KMS-11 (cell line): ENCODE measurements at regions not wholly inside any gene's neighbourhood (a gene's known extent, or its start where the extent isn't known, plus 50 kb on each side); places are given as distances from the start of the nearest gene placed in this dataset.

ENCODE experiments used
- H2AFZ ChIP-seq: fragments of 200-600 bp; sonication (generic); 2 replicates; pipeline ENCODE4 v1.6.1; 2016; ENCODE audit warnings: antibody characterized with exemption, mixed run types, low read depth
- H3K27ac ChIP-seq: fragments of 200-600 bp; sonication (generic); 2 replicates; pipeline ENCODE4 v1.6.1; 2016; ENCODE audit warnings: mild to moderate bottlenecking, mixed run types
- H3K27me3 ChIP-seq: fragments of 200-600 bp; sonication (generic); 2 replicates; pipeline ENCODE4 v1.6.1; 2017; ENCODE audit warnings: mild to moderate bottlenecking, low read depth, mixed run types, moderate library complexity; ENCODE audit not compliant: insufficient read depth
- H3K36me3 ChIP-seq: fragments of 200-600 bp; sonication (generic); 2 replicates; pipeline ENCODE4 v1.6.1; 2017; ENCODE audit warnings: mild to moderate bottlenecking, mixed run types; ENCODE audit not compliant: insufficient read depth
- H3K4me1 ChIP-seq: fragments of 200-600 bp; sonication (generic); 2 replicates; pipeline ENCODE4 v1.6.1; 2016; ENCODE audit warnings: mild to moderate bottlenecking, low read depth, mixed run types; ENCODE audit not compliant: poor library complexity, severe bottlenecking
- H3K4me2 ChIP-seq: fragments of 200-600 bp; sonication (generic); 2 replicates; pipeline ENCODE4 v1.7.0; 2016; ENCODE audit warnings: mild to moderate bottlenecking, mixed run types
- H3K4me3 ChIP-seq: fragments of 200-600 bp; sonication (generic); IDR thresholded peaks from 2 replicates; pipeline ENCODE4 v1.6.1; 2017; ENCODE audit warnings: low read depth, low read length, mixed read lengths; ENCODE audit not compliant: insufficient read depth
- H3K79me2 ChIP-seq: fragments of 200-600 bp; sonication (generic); 2 replicates; pipeline ENCODE4 v1.6.1; 2016; ENCODE audit warnings: low read depth, mixed run types; ENCODE audit not compliant: insufficient read depth
- H3K9ac ChIP-seq: fragments of 200-600 bp; sonication (generic); 2 replicates; pipeline ENCODE4 v1.6.1; 2016; ENCODE audit warnings: mild to moderate bottlenecking, mixed run types
- H4K20me1 ChIP-seq: fragments of 200-600 bp; sonication (generic); 2 replicates; pipeline ENCODE4 v1.6.1; 2016; ENCODE audit warnings: mild to moderate bottlenecking, mixed run types; ENCODE audit not compliant: insufficient read depth
- TF ChIP-seq, protein P1 (sequence below): fragments of 200-600 bp; sonication (generic); conservative IDR thresholded peaks from 2 replicates; pipeline ENCODE4 v1.6.1; 2017; ENCODE audit warnings: low read depth, mild to moderate bottlenecking, antibody characterized with exemption, low read length, moderate library complexity, mixed read lengths

DNA sequence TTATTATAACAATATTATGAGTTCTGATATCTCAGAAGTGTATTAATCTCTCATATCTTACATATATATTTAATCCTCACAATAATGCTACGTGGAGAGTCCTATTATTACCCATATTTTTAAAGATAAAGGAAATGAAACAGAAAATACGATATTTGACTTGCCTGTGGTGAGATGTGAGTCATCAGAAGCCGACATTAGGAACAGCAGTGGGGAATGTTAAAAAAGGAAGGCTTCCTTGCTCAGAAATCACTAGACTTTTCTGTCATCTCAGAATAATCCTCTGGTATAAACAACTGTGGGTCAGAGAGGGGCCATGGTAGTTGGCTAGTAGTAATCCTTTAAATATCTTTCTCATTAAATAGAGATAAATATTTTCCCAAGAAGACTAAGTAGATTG is 402.3 kb upstream of the PCDH15 start:
- no peaks in the 10 kb centered on the region for H3K36me3 ChIP-seq
- H4K20me1 ChIP-seq: no peaks in the 10 kb centered on the region
- TF ChIP-seq, protein P1, sequence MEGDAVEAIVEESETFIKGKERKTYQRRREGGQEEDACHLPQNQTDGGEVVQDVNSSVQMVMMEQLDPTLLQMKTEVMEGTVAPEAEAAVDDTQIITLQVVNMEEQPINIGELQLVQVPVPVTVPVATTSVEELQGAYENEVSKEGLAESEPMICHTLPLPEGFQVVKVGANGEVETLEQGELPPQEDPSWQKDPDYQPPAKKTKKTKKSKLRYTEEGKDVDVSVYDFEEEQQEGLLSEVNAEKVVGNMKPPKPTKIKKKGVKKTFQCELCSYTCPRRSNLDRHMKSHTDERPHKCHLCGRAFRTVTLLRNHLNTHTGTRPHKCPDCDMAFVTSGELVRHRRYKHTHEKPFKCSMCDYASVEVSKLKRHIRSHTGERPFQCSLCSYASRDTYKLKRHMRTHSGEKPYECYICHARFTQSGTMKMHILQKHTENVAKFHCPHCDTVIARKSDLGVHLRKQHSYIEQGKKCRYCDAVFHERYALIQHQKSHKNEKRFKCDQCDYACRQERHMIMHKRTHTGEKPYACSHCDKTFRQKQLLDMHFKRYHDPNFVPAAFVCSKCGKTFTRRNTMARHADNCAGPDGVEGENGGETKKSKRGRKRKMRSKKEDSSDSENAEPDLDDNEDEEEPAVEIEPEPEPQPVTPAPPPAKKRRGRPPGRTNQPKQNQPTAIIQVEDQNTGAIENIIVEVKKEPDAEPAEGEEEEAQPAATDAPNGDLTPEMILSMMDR: no peak
- H3K4me1 ChIP-seq: peaks cover 21% of the 10 kb centered on the region
- H2AFZ ChIP-seq: no peak overlapping the region
- no peak overlapping the region for H3K4me2 ChIP-seq
- no peak overlapping the region for H3K27ac ChIP-seq
- no peaks in the 10 kb centered on the region for H3K79me2 ChIP-seq
- H3K9ac ChIP-seq: no peak overlapping the region
- no peaks in the 10 kb centered on the region for H3K27me3 ChIP-seq
- H3K4me3 ChIP-seq: no peak overlapping the region

DNA sequence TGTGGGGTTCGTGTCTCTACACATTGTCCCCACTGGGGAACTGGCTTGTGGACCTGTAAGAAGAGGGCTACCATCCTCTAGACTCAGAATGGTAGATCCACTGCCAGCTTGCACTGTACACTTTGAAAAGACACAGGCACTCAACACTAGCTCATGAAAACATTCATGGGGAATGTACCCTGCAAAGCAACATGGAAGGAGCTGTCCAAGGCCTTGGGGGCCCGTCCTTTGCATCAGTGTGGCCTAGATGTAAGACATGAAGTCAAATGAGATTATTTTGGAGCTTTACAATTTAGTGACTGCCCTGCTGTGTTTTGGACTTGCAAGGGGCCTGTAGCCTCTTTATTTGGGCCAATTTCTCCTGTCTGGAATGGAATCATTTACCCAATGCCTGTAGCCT is 399.0 kb upstream of the PCDH15 start:
- H3K9ac ChIP-seq: no peak overlapping the region
- TF ChIP-seq, protein P1: no peak
- H3K4me1 ChIP-seq: peaks cover 9% of the 10 kb centered on the region
- H3K4me3 ChIP-seq: no peak overlapping the region
- H3K36me3 ChIP-seq: no peaks in the 10 kb centered on the region
- H4K20me1 ChIP-seq: no peaks in the 10 kb centered on the region
- H3K27ac ChIP-seq: no peak overlapping the region
- no peaks in the 10 kb centered on the region for H3K79me2 ChIP-seq
- H2AFZ ChIP-seq: no peak overlapping the region
- H3K4me2 ChIP-seq: no peak overlapping the region
- no peaks in the 10 kb centered on the region for H3K27me3 ChIP-seq

DNA sequence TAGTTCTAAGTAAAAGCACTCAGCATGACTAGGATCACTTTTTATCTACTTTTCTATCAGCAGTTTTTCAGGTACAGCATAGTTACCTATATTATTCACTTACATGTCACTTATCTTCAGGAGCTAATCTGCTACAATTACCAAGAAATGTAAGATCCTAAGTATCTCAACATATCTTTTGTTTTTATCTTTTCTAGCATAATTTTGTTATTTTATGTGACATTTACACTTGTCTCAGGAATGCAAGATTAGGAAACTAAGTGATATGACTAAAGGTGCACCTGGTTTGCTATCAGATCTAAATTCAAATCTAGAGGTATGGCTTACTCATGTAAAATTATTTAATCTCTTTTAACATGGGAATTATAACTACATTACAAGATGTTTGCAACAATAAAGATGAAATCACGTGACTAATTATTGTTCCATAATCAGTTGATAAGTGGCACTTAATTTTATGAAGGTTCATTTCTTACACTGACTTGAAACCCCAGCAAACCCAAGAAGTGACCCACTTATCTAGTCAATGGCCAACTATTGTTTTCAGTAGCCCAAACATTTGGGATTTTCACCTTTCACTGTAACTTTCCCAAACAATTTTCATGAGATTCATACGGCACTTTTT is 390.3 kb upstream of the PCDH15 start:
- Histone ChIP-seq H2AFZ (no peak overlapping the region), H3K4me2 (no peak overlapping the region), H3K27ac (no peak overlapping the region), H3K36me3 (no peaks in the 10 kb centered on the region), H3K79me2 (no peaks in the 10 kb centered on the region), H3K27me3 (no peaks in the 10 kb centered on the region), H4K20me1 (no peaks in the 10 kb centered on the region), H3K4me1 (no peaks in the 10 kb centered on the region), H3K4me3 (no peak overlapping the region), H3K9ac (no peak overlapping the region)
- TF ChIP-seq, protein P1: no peak

DNA sequence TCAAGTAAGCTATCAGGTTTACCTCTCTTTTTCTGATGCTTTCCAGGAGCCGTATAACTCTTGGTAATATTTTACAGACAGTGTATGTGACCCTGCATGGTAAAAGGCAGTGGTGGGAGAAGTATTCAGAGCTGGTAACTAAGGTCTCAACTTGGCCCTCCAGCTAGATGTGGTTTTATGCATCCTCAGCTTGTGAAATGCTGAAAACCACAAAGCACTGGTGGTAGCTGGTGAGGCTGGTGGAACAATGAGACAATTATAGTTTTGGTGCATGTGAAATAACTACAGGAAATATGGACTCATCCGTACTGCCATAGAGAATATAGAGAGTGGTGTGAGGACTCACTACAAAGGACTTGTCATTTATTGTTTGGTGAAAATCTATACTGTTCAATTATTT is 383.0 kb upstream of the PCDH15 start:
- H2AFZ ChIP-seq: no peak overlapping the region
- peak overlapping the region; percentile 59 for H3K4me2 ChIP-seq
- H3K9ac ChIP-seq: no peak overlapping the region
- no peaks in the 10 kb centered on the region for H3K79me2 ChIP-seq
- H4K20me1 ChIP-seq: no peaks in the 10 kb centered on the region
- no peaks in the 10 kb centered on the region for H3K27me3 ChIP-seq
- H3K4me3 ChIP-seq: no peak overlapping the region
- peak overlapping the region; percentile 14; the same call in 1 of the 2 replicates for H3K27ac ChIP-seq
- peaks cover 34% of the 10 kb centered on the region for H3K4me1 ChIP-seq
- TF ChIP-seq, protein P1: no peak
- no peaks in the 10 kb centered on the region for H3K36me3 ChIP-seq
